Mesenchymal stem cell (in vitro differentiated cells and primary cell): ENCODE measurements at regions not wholly inside any gene's neighbourhood (a gene's known extent, or its start where the extent isn't known, plus 50 kb on each side); places are given as distances from the start of the nearest gene placed in this dataset.
A peak's percentile ranks its signal among the peaks of the same experiment; 100 is the strongest.

Experiments
- DNase-seq: peaks from one replicate; pipeline ENCODE4 v3.0.0-alpha.2; 2013
- H2AFZ ChIP-seq: one replicate; pipeline ENCODE4 v1.6.1; 2013; ENCODE audit warnings: low read depth, mild to moderate bottlenecking, control low read depth, inconsistent platforms, low read length, moderate library complexity
- H2AK5ac ChIP-seq: 2 replicates; pipeline ENCODE4 v1.6.1; 2013; ENCODE audit warnings: low read length, moderate library complexity, mild to moderate bottlenecking, inconsistent platforms; ENCODE audit not compliant: severe bottlenecking
- H2BK120ac ChIP-seq: one replicate; pipeline ENCODE4 v1.6.1; 2013; ENCODE audit warnings: low read depth, mild to moderate bottlenecking, inconsistent platforms, low read length, moderate library complexity
- H2BK12ac ChIP-seq, 2 experiments: one replicate each; pipeline ENCODE4 v1.6.1; 2013; ENCODE audit warnings: inconsistent platforms in 2 of 2, low read length in 2 of 2, mild to moderate bottlenecking in 2 of 2, moderate library complexity in 2 of 2, control low read depth in 1 of 2
- H2BK15ac ChIP-seq: one replicate; pipeline ENCODE4 v1.6.1; 2013; ENCODE audit warnings: mild to moderate bottlenecking, low read depth, inconsistent platforms; ENCODE audit not compliant: poor library complexity, severe bottlenecking
- H2BK5ac ChIP-seq: 2 replicates; pipeline ENCODE4 v1.6.1; 2013; ENCODE audit warnings: low read depth, mild to moderate bottlenecking, low read length, control low read depth, inconsistent platforms; ENCODE audit not compliant: poor library complexity, severe bottlenecking
- H3K14ac ChIP-seq, 2 experiments: one replicate each; pipeline ENCODE4 v1.6.1; 2013; ENCODE audit warnings: inconsistent platforms in 2 of 2, low read length in 2 of 2, control low read depth in 1 of 2, mild to moderate bottlenecking in 1 of 2, moderate library complexity in 1 of 2
- H3K18ac ChIP-seq, 2 experiments: one replicate each; pipeline ENCODE4 v1.6.1; 2013; ENCODE audit warnings: inconsistent platforms in 2 of 2, low read length in 2 of 2, control low read depth in 1 of 2, low read depth in 1 of 2, mild to moderate bottlenecking in 1 of 2
- H3K23ac ChIP-seq, 2 experiments: one replicate each; pipeline ENCODE4 v1.6.1; 2013; ENCODE audit warnings: inconsistent platforms in 2 of 2, low read length in 2 of 2, mild to moderate bottlenecking in 2 of 2, moderate library complexity in 2 of 2, control low read depth in 1 of 2
- H3K27ac ChIP-seq: 2 replicates; pipeline ENCODE4 v1.5.1; 2013; ENCODE audit warnings: mild to moderate bottlenecking, moderate library complexity, low read length, control low read depth, inconsistent platforms; ENCODE audit not compliant: poor library complexity, severe bottlenecking
- H3K27me3 ChIP-seq, 2 experiments: 2 replicates each; pipeline versions ENCODE4 v1.6.1 to v1.7.0; 2013; ENCODE audit warnings: low read length in 2 of 2, mild to moderate bottlenecking in 2 of 2, moderate library complexity in 2 of 2, control low read depth in 1 of 2, inconsistent platforms in 1 of 2; ENCODE audit not compliant: control insufficient read depth in 1 of 2, insufficient read depth in 1 of 2
- H3K36me3 ChIP-seq, 2 experiments: 2 replicates each; pipeline versions ENCODE4 v1.6.1 to v1.7.0; 2013; ENCODE audit warnings: low read length in 2 of 2, control low read depth in 1 of 2, inconsistent platforms in 1 of 2, low read depth in 1 of 2, mild to moderate bottlenecking in 1 of 2; ENCODE audit not compliant: insufficient read depth in 2 of 2, control insufficient read depth in 1 of 2
- H3K4ac ChIP-seq, 2 experiments: one replicate each; pipeline ENCODE4 v1.6.1; 2013; ENCODE audit warnings: inconsistent platforms in 2 of 2, low read length in 2 of 2, mild to moderate bottlenecking in 2 of 2, moderate library complexity in 2 of 2, control low read depth in 1 of 2, low read depth in 1 of 2
- H3K4me1 ChIP-seq: 2 replicates; pipeline ENCODE4 v1.6.1; 2013; ENCODE audit warnings: low read depth, low read length, control low read depth; ENCODE audit not compliant: control insufficient read depth, insufficient read depth
- H3K4me2 ChIP-seq: 2 replicates; pipeline ENCODE4 v1.6.1; 2013; ENCODE audit warnings: low read length, mild to moderate bottlenecking, inconsistent platforms; ENCODE audit not compliant: poor library complexity, severe bottlenecking
- H3K4me3 ChIP-seq, 2 experiments: 2 replicates each; pipeline versions ENCODE4 v1.5.1 to v1.7.0; 2013; ENCODE audit warnings: low read length in 2 of 2, mild to moderate bottlenecking in 2 of 2, control low read depth in 1 of 2, low read depth in 1 of 2; ENCODE audit not compliant: insufficient read depth in 1 of 2
- H3K79me1 ChIP-seq: replicated peaks from 2 replicates; pipeline ENCODE4 v1.6.1; 2013; ENCODE audit warnings: mild to moderate bottlenecking, control low read depth, low read length, inconsistent platforms; ENCODE audit not compliant: poor library complexity, severe bottlenecking
- H3K9ac ChIP-seq: 2 replicates; pipeline ENCODE4 v1.7.0; 2013; ENCODE audit warnings: mild to moderate bottlenecking, low read length, moderate library complexity
- H3K9me3 ChIP-seq: 2 replicates; pipeline ENCODE4 v1.7.0; 2013; ENCODE audit warnings: mild to moderate bottlenecking, low read length; ENCODE audit not compliant: control insufficient read depth
- H4K8ac ChIP-seq: one replicate; pipeline ENCODE4 v1.6.1; 2013; ENCODE audit warnings: inconsistent platforms, mild to moderate bottlenecking, low read length, moderate library complexity
- H4K91ac ChIP-seq: one replicate; pipeline ENCODE4 v1.6.1; 2013; ENCODE audit warnings: mild to moderate bottlenecking, low read length, inconsistent platforms
- WGBS: methylation state at CpG from one replicate; pipeline ENCODE4 v1.1.7; 2013; ENCODE audit warnings: mixed read lengths; 5-methylcytosine and 5-hydroxymethylcytosine counted together

GRCh38 chr1:232859216-232859615 lies 54.0 kb downstream of the MAP10 start:
- H2BK5ac ChIP-seq, result no peak overlapping the region
- H2BK15ac ChIP-seq, result no peak overlapping the region
- H3K14ac ChIP-seq, result no peak overlapping the region
- H3K9ac ChIP-seq, result no peak overlapping the region
- no peaks in the 10 kb centered on the region for H3K79me1 ChIP-seq
- H3K4ac ChIP-seq, result no peak overlapping the region
- H3K36me3 ChIP-seq, result no peaks in the 10 kb centered on the region
- no peak overlapping the region for H2BK120ac ChIP-seq
- H3K4me1 ChIP-seq, result no peaks in the 10 kb centered on the region
- H4K8ac ChIP-seq, result no peak overlapping the region
- H2AFZ ChIP-seq, result no peak overlapping the region
- H3K4me3 ChIP-seq, result no peak overlapping the region
- no peak overlapping the region for H3K23ac ChIP-seq
- H3K4me2 ChIP-seq, result no peak overlapping the region
- H3K27me3 ChIP-seq, result no peaks in the 10 kb centered on the region
- WGBS, result 100% methylated on average over 1 of the region's 2 CpGs
- no peak overlapping the region for H3K18ac ChIP-seq
- H2AK5ac ChIP-seq, result no peak overlapping the region
- no peak overlapping the region for H2BK12ac ChIP-seq
- no peaks in the 10 kb centered on the region for H3K9me3 ChIP-seq
- H3K27ac ChIP-seq, result no peak overlapping the region
- H4K91ac ChIP-seq, result no peak overlapping the region
- no peak for DNase-seq

DNA sequence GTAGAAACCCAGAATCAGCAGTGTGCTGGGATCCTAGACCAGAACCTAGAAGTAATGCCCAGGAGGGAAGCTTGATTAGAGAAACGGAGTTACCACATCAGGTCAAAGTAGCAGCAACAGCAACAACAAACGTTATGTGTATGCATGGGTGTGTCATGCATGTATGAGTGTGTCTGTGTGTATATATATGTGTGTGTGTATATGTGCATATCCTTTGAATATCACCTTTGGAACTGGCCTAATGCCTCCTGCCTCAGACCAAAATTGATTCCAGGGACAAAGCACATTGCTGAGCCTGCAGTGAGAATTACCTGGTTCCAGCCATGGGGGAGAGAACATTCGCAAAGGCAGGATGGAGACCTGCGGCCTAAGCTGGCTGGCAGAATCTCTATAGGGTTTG lies 55.9 kb downstream of the MAP10 start:
- Histone ChIP-seq H2BK5ac (no peak overlapping the region), H3K9me3 (no peaks in the 10 kb centered on the region), H3K4ac (no peak overlapping the region), H3K27me3 (no peaks in the 10 kb centered on the region), H2BK12ac (no peak overlapping the region), H3K4me3 (no peak overlapping the region), H3K4me2 (no peak overlapping the region), H3K4me1 (no peaks in the 10 kb centered on the region), H2BK120ac (no peak overlapping the region), H4K91ac (no peak overlapping the region), H2BK15ac (no peak overlapping the region), H3K36me3 (no peaks in the 10 kb centered on the region), H3K23ac (no peak overlapping the region), H2AK5ac (no peak overlapping the region), H3K9ac (no peak overlapping the region), H3K14ac (no peak overlapping the region), H2AFZ (no peak overlapping the region), H3K79me1 (no peaks in the 10 kb centered on the region), H3K27ac (no peak overlapping the region), H4K8ac (no peak overlapping the region), H3K18ac (no peak overlapping the region)
- WGBS, result 97% methylated on average over 4 of the region's 4 CpGs
- DNase-seq, result no peak

DNA sequence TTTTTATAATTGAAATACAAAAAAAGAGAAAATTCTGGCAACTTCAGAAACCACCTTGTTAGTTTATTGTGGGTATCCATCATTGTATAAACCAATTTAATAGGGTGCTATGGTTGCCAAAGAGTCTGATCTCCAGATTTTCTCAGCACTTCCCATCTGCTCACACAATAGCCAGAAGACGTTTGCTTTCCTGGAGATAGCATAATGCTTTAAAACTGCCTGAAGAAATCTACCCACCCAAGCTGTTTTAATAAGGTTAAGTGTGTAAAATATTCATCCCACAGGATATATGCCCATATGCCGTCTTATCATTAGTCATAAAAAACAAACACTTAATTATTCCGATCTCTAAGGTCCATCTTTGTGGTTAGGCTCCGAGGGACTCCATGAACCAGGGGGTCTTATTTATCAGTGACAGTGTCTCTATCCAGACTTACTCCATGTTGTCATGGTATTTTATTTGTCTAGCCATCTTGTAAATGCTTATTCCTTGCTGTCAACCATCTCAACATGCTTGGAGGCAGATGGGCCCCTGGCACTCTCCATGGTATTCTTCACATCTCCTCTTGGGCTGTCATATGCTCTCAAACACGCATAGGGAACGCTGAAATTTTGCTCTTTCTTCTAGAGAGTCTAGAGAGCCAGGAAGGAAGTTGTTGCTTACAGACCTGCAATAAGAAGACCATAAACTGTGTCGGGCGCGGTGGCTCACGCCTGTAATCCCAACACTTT lies 58.5 kb downstream of the MAP10 start:
- no peak overlapping the region for H3K9ac ChIP-seq
- H3K14ac ChIP-seq, result no peak overlapping the region
- H3K79me1 ChIP-seq, result no peaks in the 10 kb centered on the region
- no peak overlapping the region for H2BK15ac ChIP-seq
- no peak for DNase-seq
- H3K27ac ChIP-seq, result no peak overlapping the region
- no peak overlapping the region for H2AFZ ChIP-seq
- peaks cover 2% of the 10 kb centered on the region for H3K4me1 ChIP-seq
- H3K36me3 ChIP-seq, result no peaks in the 10 kb centered on the region
- no peak overlapping the region for H2BK120ac ChIP-seq
- no peak overlapping the region for H3K23ac ChIP-seq
- no peak overlapping the region for H2BK5ac ChIP-seq
- no peak overlapping the region for H3K4me3 ChIP-seq
- no peak overlapping the region for H4K91ac ChIP-seq
- H4K8ac ChIP-seq, result no peak overlapping the region
- H3K4me2 ChIP-seq, result no peak overlapping the region
- H3K4ac ChIP-seq, result no peak overlapping the region
- H2BK12ac ChIP-seq, result peak overlapping the region in 1 of 2 experiments; percentile 18
- WGBS, result 97% methylated on average over 9 of the region's 10 CpGs
- H3K27me3 ChIP-seq, result no peaks in the 10 kb centered on the region
- no peak overlapping the region for H3K18ac ChIP-seq
- peak overlapping the region; percentile 84 for H2AK5ac ChIP-seq
- no peaks in the 10 kb centered on the region for H3K9me3 ChIP-seq

GRCh38 chr1:232865102-232865931 lies 60.1 kb downstream of the MAP10 start:
- H2AK5ac ChIP-seq, result peak overlapping the region; percentile 41

More at GRCh38 chr1:232865102-232865931, 60.1 kb downstream of the MAP10 start:
- Histone ChIP-seq H3K23ac (no peak overlapping the region), H3K27me3 (no peaks in the 10 kb centered on the region), H2BK12ac (no peak overlapping the region), H4K91ac (no peak overlapping the region), H2BK15ac (no peak overlapping the region), H3K4me3 (no peak overlapping the region), H3K79me1 (no peaks in the 10 kb centered on the region), H3K9me3 (no peaks in the 10 kb centered on the region), H3K27ac (no peak overlapping the region), H3K4me1 (peaks cover 4% of the 10 kb centered on the region), H2BK5ac (no peak overlapping the region), H3K18ac (no peak overlapping the region), H3K4ac (no peak overlapping the region), H2AFZ (no peak overlapping the region), H3K4me2 (no peak overlapping the region), H2BK120ac (no peak overlapping the region), H4K8ac (no peak overlapping the region), H3K14ac (no peak overlapping the region), H3K36me3 (no peaks in the 10 kb centered on the region), H3K9ac (no peak overlapping the region)
- WGBS, result 96% methylated on average over 9 of the region's 9 CpGs
- no peak for DNase-seq
